Stomach (tissue), 4 donors: ENCODE measurements at regions not wholly inside any gene's neighbourhood (a gene's known extent, or its start where the extent isn't known, plus 50 kb on each side); places are given as distances from the start of the nearest gene placed in this dataset.

Source experiments
- EP300 ChIP-seq: sonication (generic); formaldehyde crosslinking; IDR thresholded peaks from one replicate; pipeline ENCODE4 v1.6.1; 2017; ENCODE audit warnings: antibody characterized with exemption
- POLR2A ChIP-seq, 4 donors: fragments of 450-650 bp; IDR thresholded peaks; one replicate each; pipeline ENCODE4 v1.6.1; 2016; ENCODE audit warnings: antibody characterized with exemption in 4 of 4, control low read depth in 2 of 4, mild to moderate bottlenecking in 1 of 4, moderate library complexity in 1 of 4
- POLR2AphosphoS5 ChIP-seq, 3 donors: sonication (generic); formaldehyde crosslinking; IDR thresholded peaks; one replicate each; pipeline ENCODE4 v1.6.1; 2016; ENCODE audit warnings: antibody characterized with exemption in 3 of 3
- TF ChIP-seq, protein P1 (sequence below), 7 experiments: fragments of 450-650 bp in 4 of 7; fragments of 200-600 bp in 3 of 7; sonication (generic) in 3 of 7; IDR thresholded peaks; one replicate each; pipeline ENCODE4 v1.5.1; 2016 to 2019; ENCODE audit warnings: antibody characterized with exemption in 7 of 7, control low read depth in 2 of 7, mild to moderate bottlenecking in 1 of 7

DNA sequence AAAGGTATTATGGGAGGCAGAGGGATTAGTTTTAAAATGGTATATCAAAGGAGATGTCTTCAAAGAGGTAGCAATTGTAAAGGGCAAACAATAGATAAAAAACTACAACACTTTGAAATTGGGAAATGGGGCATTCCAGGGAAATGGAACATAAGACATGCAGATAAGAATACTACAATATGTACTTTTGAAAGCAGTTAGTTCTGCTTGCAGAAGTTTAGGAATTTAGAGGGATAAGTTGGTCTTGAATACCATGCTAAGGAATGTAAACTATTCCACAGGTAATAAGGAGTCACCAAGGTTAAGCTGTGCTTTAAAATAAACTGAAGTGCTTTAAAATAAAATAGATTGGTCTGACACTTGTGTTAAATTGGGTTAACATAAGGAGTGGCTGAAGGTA lies 571.7 kb upstream of the ACVR2A start:
- TF ChIP-seq POLR2AphosphoS5 (IDR thresholded peaks at IDR 0.05) (no peak), EP300 (no peak), POLR2A (IDR thresholded peaks at IDR 0.05) (no peak)
- TF ChIP-seq, protein P1, sequence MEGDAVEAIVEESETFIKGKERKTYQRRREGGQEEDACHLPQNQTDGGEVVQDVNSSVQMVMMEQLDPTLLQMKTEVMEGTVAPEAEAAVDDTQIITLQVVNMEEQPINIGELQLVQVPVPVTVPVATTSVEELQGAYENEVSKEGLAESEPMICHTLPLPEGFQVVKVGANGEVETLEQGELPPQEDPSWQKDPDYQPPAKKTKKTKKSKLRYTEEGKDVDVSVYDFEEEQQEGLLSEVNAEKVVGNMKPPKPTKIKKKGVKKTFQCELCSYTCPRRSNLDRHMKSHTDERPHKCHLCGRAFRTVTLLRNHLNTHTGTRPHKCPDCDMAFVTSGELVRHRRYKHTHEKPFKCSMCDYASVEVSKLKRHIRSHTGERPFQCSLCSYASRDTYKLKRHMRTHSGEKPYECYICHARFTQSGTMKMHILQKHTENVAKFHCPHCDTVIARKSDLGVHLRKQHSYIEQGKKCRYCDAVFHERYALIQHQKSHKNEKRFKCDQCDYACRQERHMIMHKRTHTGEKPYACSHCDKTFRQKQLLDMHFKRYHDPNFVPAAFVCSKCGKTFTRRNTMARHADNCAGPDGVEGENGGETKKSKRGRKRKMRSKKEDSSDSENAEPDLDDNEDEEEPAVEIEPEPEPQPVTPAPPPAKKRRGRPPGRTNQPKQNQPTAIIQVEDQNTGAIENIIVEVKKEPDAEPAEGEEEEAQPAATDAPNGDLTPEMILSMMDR (IDR thresholded peaks at IDR 0.05): no peak
